ENCODE measurements at regions not wholly inside any gene's neighbourhood (a gene's known extent, or its start where the extent isn't known, plus 50 kb on each side); places are given as distances from the start of the nearest gene placed in this dataset.

GRCh38 chr15:47434596-47434995, 282.7 kb upstream of the SEMA6D start:
- RAD21 ChIA-PET (ENCODE audit: low non-redundant PET in 1 of 2, low total read pairs in 2 of 2, uncharacterized antibody in 2 of 2, unreplicated experiment in 2 of 2) = no interaction called here
- no peak overlapping the region for H3K4me3 ChIP-seq (replicated peaks in 1 of 2; ENCODE audit: low read depth in 1 of 2, low read length in 2 of 2)
- H3K9ac ChIP-seq (ENCODE audit: low read length) = no peak overlapping the region
- no peaks in the 10 kb centered on the region for H3K36me3 ChIP-seq (ENCODE audit: control insufficient read depth in 1 of 2, insufficient read depth in 2 of 2, low read length in 2 of 2)
- no peak overlapping the region for H2AFZ ChIP-seq (ENCODE audit: low read depth, low read length, poor library complexity, severe bottlenecking)
- peaks cover 19 to 22% of the 10 kb centered on the region in 2 experiments; a peak in 2 of 4 replicates for H3K9me3 ChIP-seq (ENCODE audit: control insufficient read depth in 1 of 2, insufficient read depth in 1 of 2, low read depth in 1 of 2, low read length in 2 of 2)
- no peak for TF ChIP-seq ZNF274 (IDR thresholded peaks at IDR 0.05; ENCODE audit: low read depth, low read length)
- TF ChIP-seq EZH2 (IDR thresholded peaks at IDR 0.05) = no peak
- no peak for TF ChIP-seq ELF1 (IDR thresholded peaks at IDR 0.05; ENCODE audit: borderline replicate concordance, low read depth)
- no peak for TF ChIP-seq POLR2AphosphoS5 (IDR thresholded peaks at IDR 0.05; ENCODE audit: low read depth, low read length)
- no peak for TF ChIP-seq SP1 (IDR thresholded peaks at IDR 0.05; ENCODE audit: low read depth)
- TF ChIP-seq REST (IDR thresholded peaks at IDR 0.05; ENCODE audit: low read depth) = no peak
- no peak for TF ChIP-seq CBX3 (IDR thresholded peaks at IDR 0.05; ENCODE audit: low read depth)
- no peak for TF ChIP-seq EGR1 (IDR thresholded peaks at IDR 0.05; ENCODE audit: low read depth)
- no peak for TF ChIP-seq YY1 (IDR thresholded peaks at IDR 0.05; ENCODE audit: extremely low read depth, insufficient replicate concordance, low read depth, low read length)
- TF ChIP-seq, protein P1, sequence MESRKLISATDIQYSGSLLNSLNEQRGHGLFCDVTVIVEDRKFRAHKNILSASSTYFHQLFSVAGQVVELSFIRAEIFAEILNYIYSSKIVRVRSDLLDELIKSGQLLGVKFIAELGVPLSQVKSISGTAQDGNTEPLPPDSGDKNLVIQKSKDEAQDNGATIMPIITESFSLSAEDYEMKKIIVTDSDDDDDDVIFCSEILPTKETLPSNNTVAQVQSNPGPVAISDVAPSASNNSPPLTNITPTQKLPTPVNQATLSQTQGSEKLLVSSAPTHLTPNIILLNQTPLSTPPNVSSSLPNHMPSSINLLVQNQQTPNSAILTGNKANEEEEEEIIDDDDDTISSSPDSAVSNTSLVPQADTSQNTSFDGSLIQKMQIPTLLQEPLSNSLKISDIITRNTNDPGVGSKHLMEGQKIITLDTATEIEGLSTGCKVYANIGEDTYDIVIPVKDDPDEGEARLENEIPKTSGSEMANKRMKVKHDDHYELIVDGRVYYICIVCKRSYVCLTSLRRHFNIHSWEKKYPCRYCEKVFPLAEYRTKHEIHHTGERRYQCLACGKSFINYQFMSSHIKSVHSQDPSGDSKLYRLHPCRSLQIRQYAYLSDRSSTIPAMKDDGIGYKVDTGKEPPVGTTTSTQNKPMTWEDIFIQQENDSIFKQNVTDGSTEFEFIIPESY (IDR thresholded peaks at IDR 0.05; ENCODE audit: extremely low read depth, insufficient replicate concordance, low read length) = no peak
- TF ChIP-seq JUND (IDR thresholded peaks at IDR 0.05) = no peak
- no peak for TF ChIP-seq FOSL1 (IDR thresholded peaks at IDR 0.05; ENCODE audit: low read depth)
- no peaks in the 10 kb centered on the region for H4K20me1 ChIP-seq (ENCODE audit: insufficient read depth)
- DNase-seq (ENCODE audit: low read depth, low spot score) (no peak), ATAC-seq (no peak)
- no peaks in the 10 kb centered on the region for H3K9me2 ChIP-seq (ENCODE audit: insufficient read depth)
- CTCF ChIA-PET = no interaction called here
- H3K4me1 ChIP-seq (ENCODE audit: control insufficient read depth in 1 of 2, insufficient read depth in 2 of 2, low read length in 2 of 2) = no peaks in the 10 kb centered on the region
- no peaks in the 10 kb centered on the region for H3K27me3 ChIP-seq (ENCODE audit: insufficient read depth, low read length)
- intact Hi-C loops (cut with micrococcal nuclease) = no loop called here
- BruUV-seq (replicated peaks) = no TSS peak
- no peak overlapping the region for H3K4me2 ChIP-seq (ENCODE audit: low read length)
- no peaks in the 10 kb centered on the region for H3K79me2 ChIP-seq (ENCODE audit: insufficient read depth, low read length)
- POLR2A ChIA-PET = no interaction called here
- H3K27ac ChIP-seq (ENCODE audit: low read depth, low read length) = no peak overlapping the region

Data from HCT116 (cell line).